SH-SY5Y (cell line): ENCODE measurements at regions not wholly inside any gene's neighbourhood (a gene's known extent, or its start where the extent isn't known, plus 50 kb on each side); places are given as distances from the start of the nearest gene placed in this dataset.

Source experiments
- GATA2 ChIP-seq: IDR thresholded peaks from 2 replicates; pipeline ENCODE4 v1.6.1; 2011; ENCODE audit warnings: mild to moderate bottlenecking, low read depth, low read length
- GATA3 ChIP-seq: IDR thresholded peaks from 2 replicates; pipeline ENCODE4 v1.6.1; 2011; ENCODE audit warnings: low read depth, mild to moderate bottlenecking, low read length, moderate library complexity

GRCh38 chr16:77599793-77600415 lies 122.4 kb upstream of the NUDT7 start:
- no peak for TF ChIP-seq GATA3
- no peak for TF ChIP-seq GATA2
